HG03280 (cell line): ENCODE measurements at regions not wholly inside any gene's neighbourhood (a gene's known extent, or its start where the extent isn't known, plus 50 kb on each side); places are given as distances from the start of the nearest gene placed in this dataset.

Experiments used
- ATAC-seq: cut with Tn5 transposase; IDR thresholded peaks from one replicate; pipeline ENCODE4 v1.9.1; 2021; ENCODE audit warnings: mild to moderate bottlenecking, moderate library complexity; ENCODE audit not compliant: unreplicated experiment

GRCh38 chr20:24147961-24148360 is 159.4 kb upstream of the GGTLC1 start:
- ATAC-seq: no peak

- no peak for ATAC-seq
These were observed 158.9 kb upstream of the GGTLC1 start for GRCh38 chr20:24147479-24147878.

- ATAC-seq: no peak
These were observed 157.7 kb upstream of the GGTLC1 start for GRCh38 chr20:24146231-24146634.

GRCh38 chr20:24144371-24144770 is 155.8 kb upstream of the GGTLC1 start:
- no peak for ATAC-seq

- no peak for ATAC-seq
These were observed 152.5 kb upstream of the GGTLC1 start for GRCh38 chr20:24141111-24141510.

GRCh38 chr20:24139846-24140245 is 151.3 kb upstream of the GGTLC1 start:
- ATAC-seq: no peak

GRCh38 chr20:24138951-24139350 is 150.4 kb upstream of the GGTLC1 start:
- no peak for ATAC-seq

GRCh38 chr20:24138196-24138857 is 149.7 kb upstream of the GGTLC1 start:
- no peak for ATAC-seq

GRCh38 chr20:24136659-24137246 is 148.2 kb upstream of the GGTLC1 start:
- ATAC-seq: no peak

GRCh38 chr20:24135781-24136180 is 147.2 kb upstream of the GGTLC1 start:
- no peak for ATAC-seq

- no peak for ATAC-seq
These were observed 146.4 kb upstream of the GGTLC1 start for GRCh38 chr20:24134930-24135329.

- ATAC-seq: no peak
These were observed 145.7 kb upstream of the GGTLC1 start for GRCh38 chr20:24134284-24134683.

GRCh38 chr20:24132246-24132645 is 143.7 kb upstream of the GGTLC1 start:
- no peak for ATAC-seq

- ATAC-seq: no peak
These were observed 143.1 kb upstream of the GGTLC1 start for GRCh38 chr20:24131684-24132083.

- ATAC-seq: no peak
These were observed 142.7 kb upstream of the GGTLC1 start for GRCh38 chr20:24131281-24131680.

GRCh38 chr20:24129641-24130040 is 141.1 kb upstream of the GGTLC1 start:
- ATAC-seq: no peak

- ATAC-seq: no peak
These were observed 136.5 kb upstream of the GGTLC1 start for GRCh38 chr20:24124951-24125650.

- ATAC-seq: no peak
These were observed 135.4 kb upstream of the GGTLC1 start for GRCh38 chr20:24124003-24124402.

- ATAC-seq: no peak
These were observed 130.0 kb upstream of the GGTLC1 start for GRCh38 chr20:24118441-24119175.

GRCh38 chr20:24118034-24118433 is 129.5 kb upstream of the GGTLC1 start:
- ATAC-seq: no peak

- ATAC-seq: no peak
These were observed 128.8 kb upstream of the GGTLC1 start for GRCh38 chr20:24117383-24117782.

- ATAC-seq: no peak
These were observed 128.0 kb upstream of the GGTLC1 start for GRCh38 chr20:24116611-24117010.
